Lung microvascular endothelial cell (primary cell): ENCODE measurements at regions not wholly inside any gene's neighbourhood (a gene's known extent, or its start where the extent isn't known, plus 50 kb on each side); places are given as distances from the start of the nearest gene placed in this dataset.
A peak's percentile ranks its signal among the peaks of the same experiment; 100 is the strongest.
"Not testable (repeated sequence)": the region's sequence is repeated elsewhere in the genome, so short reads cannot be mapped to it uniquely, and the experiment has no call there.

Source experiments
- DNase-seq, 2 donors: peaks; one replicate each; pipeline versions ENCODE4 v3.0.0 to v3.0.0-alpha.2; 2010; ENCODE audit warnings: low read depth in 2 of 2

- no peak for DNase-seq
Measured at GRCh38 chr3:165919284-165919683, 82.1 kb upstream of the BCHE start.

GRCh38 chr3:165918657-165918979 lies 81.4 kb upstream of the BCHE start:
- DNase-seq, result no peak

- not testable (repeated sequence) for DNase-seq
Measured at GRCh38 chr3:165917938-165918656, 80.9 kb upstream of the BCHE start.

- DNase-seq, result not testable (repeated sequence)
Measured at GRCh38 chr3:165915104-165915503, 77.9 kb upstream of the BCHE start.

- DNase-seq, result no peak
Measured at GRCh38 chr3:165903885-165904630, 66.8 kb upstream of the BCHE start.

GRCh38 chr3:165899066-165899465 lies 61.8 kb upstream of the BCHE start:
- DNase-seq, result no peak

GRCh38 chr3:165897137-165897536 lies 59.9 kb upstream of the BCHE start:
- DNase-seq, result no peak

- DNase-seq, result peak in 1 of 2 donors; percentile 26
Measured at GRCh38 chr3:165895919-165896318, 58.7 kb upstream of the BCHE start.

GRCh38 chr3:165892565-165892964 lies 55.3 kb upstream of the BCHE start:
- DNase-seq, result no peak
